ENCODE measurements at regions not wholly inside any gene's neighbourhood (a gene's known extent, or its start where the extent isn't known, plus 50 kb on each side); places are given as distances from the start of the nearest gene placed in this dataset.
A peak's percentile ranks its signal among the peaks of the same experiment; 100 is the strongest.

- Histone ChIP-seq H3K27me3 (no peaks in the 10 kb centered on the region), H3K4me3 (no peak overlapping the region), H3K27ac (no peak overlapping the region), H3K4me1 (no peaks in the 10 kb centered on the region), H3K36me3 (no peaks in the 10 kb centered on the region), H3K9me3 (peaks cover 0 to 17% (median 0%) of the 10 kb centered on the region in 11 donors)
- TF ChIP-seq CTCF (IDR thresholded peaks at IDR 0.05), result no peak
- ATAC-seq (no peak), DNase-seq (no peak)
- intact Hi-C loops (cut with DNase I), result no loop called here
- 76 to 83% methylated on average over 2 of the region's 2 CpGs for WGBS, 2 donors
These were observed 206.2 kb downstream of the NDUFS4 start for GRCh38 chr5:53766673-53767072.

GRCh38 chr5:53777864-53778618 lies 217.6 kb downstream of the NDUFS4 start:
- Histone ChIP-seq H3K27me3 (no peaks in the 10 kb centered on the region), H3K27ac (no peak overlapping the region), H3K36me3 (no peaks in the 10 kb centered on the region), H3K9me3 (peaks cover 0 to under 1% (median 0%) of the 10 kb centered on the region in 11 donors), H3K4me3 (no peak overlapping the region), H3K4me1 (peaks cover 0 to 14% (median 11%) of the 10 kb centered on the region in 9 donors)
- WGBS, 2 donors, result 92 to 96% methylated on average over 5 of the region's 5 CpGs
- DNase-seq, result no peak
- no peak for TF ChIP-seq CTCF (IDR thresholded peaks at IDR 0.05)
- ATAC-seq, result no peak
- intact Hi-C loops (cut with DNase I), result no loop called here

GRCh38 chr5:53779541-53779981 lies 219.1 kb downstream of the NDUFS4 start:
- H3K4me1 ChIP-seq, result peaks cover 0 to 14% (median 11%) of the 10 kb centered on the region in 9 donors
- peak overlapping the region in 1 of 10 donors; percentile 61 for H3K27ac ChIP-seq
- H3K9me3 ChIP-seq, result no peaks in the 10 kb centered on the region
- no peak for TF ChIP-seq CTCF (IDR thresholded peaks at IDR 0.05)
- no peak overlapping the region for H3K4me3 ChIP-seq
- WGBS, 2 donors, result 9 to 12% methylated on average over 4 of the region's 4 CpGs
- no peaks in the 10 kb centered on the region for H3K27me3 ChIP-seq
- intact Hi-C loops (cut with DNase I), result no loop called here
- DNase-seq (peak; percentile 26 to 27), ATAC-seq (peak in 5 of 8 donors; percentile 31 to 64 (median 59))
- no peaks in the 10 kb centered on the region for H3K36me3 ChIP-seq

DNA sequence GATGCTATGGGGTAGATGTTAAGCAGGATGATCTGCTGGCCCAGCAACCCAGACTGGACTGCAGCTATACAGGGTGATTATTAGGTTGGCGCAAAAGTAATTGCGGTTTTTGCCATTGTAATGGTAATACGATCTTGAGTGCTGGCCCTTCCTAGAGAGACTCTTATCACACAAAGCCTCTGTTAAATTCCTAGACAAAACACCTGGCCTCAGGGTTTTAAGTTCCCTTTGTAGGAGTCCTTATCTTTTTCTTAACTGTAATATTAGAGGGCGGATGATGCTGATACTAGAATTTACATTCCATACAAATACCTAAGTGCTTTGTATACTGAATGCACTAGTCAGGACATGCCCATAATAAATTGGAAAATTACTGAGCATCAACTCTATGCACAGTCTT lies 222.2 kb downstream of the NDUFS4 start:
- Histone ChIP-seq H3K27me3 (no peaks in the 10 kb centered on the region), H3K4me1 (peaks cover 0 to 14% (median 11%) of the 10 kb centered on the region in 9 donors), H3K36me3 (no peaks in the 10 kb centered on the region), H3K27ac (no peak overlapping the region), H3K9me3 (no peaks in the 10 kb centered on the region), H3K4me3 (no peak overlapping the region)
- 85 to 91% methylated on average over 4 of the region's 4 CpGs for WGBS, 2 donors
- DNase-seq (no peak), ATAC-seq (no peak)
- no peak for TF ChIP-seq CTCF (IDR thresholded peaks at IDR 0.05)
- intact Hi-C loops (cut with DNase I), result no loop called here
